ENCODE measurements at regions not wholly inside any gene's neighbourhood (a gene's known extent, or its start where the extent isn't known, plus 50 kb on each side); places are given as distances from the start of the nearest gene placed in this dataset.

GRCh38 chr7:119708891-119709290, 564.1 kb upstream of the KCND2 start:
- TF ChIP-seq CTCF (IDR thresholded peaks at IDR 0.05; ENCODE audit: low read depth, low read length, missing control alignments), result no peak
- no peak for DNase-seq (ENCODE audit: low read depth)

DNA sequence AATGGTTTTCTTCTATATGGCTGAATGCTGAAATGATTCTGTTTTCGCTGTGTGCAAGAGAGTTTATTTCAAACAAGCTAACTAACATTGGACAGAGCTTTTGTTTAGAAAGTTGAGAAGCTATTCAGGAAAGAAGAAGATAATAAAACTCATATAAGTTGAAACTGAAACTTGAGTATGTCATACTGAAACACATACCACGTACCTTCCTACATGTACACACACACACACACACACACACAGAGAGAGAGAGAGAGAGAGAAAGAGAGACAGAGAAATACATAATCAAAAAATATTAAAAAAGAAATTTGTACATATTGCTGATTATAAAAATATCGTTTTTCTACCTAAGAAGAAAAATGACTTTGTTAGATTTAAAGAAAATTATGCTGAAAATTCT, 561.9 kb upstream of the KCND2 start:
- H3K4me3 ChIP-seq (ENCODE audit: low read depth, low read length), result no peak overlapping the region
- DNase-seq (ENCODE audit: low read depth), result peak; percentile 7
- TF ChIP-seq CTCF (IDR thresholded peaks at IDR 0.05; ENCODE audit: low read depth, low read length, missing control alignments), result no peak

More at GRCh38 chr7:119708891-119709290, 564.1 kb upstream of the KCND2 start:
- H3K4me3 ChIP-seq (ENCODE audit: low read depth, low read length), result no peak overlapping the region

DNA sequence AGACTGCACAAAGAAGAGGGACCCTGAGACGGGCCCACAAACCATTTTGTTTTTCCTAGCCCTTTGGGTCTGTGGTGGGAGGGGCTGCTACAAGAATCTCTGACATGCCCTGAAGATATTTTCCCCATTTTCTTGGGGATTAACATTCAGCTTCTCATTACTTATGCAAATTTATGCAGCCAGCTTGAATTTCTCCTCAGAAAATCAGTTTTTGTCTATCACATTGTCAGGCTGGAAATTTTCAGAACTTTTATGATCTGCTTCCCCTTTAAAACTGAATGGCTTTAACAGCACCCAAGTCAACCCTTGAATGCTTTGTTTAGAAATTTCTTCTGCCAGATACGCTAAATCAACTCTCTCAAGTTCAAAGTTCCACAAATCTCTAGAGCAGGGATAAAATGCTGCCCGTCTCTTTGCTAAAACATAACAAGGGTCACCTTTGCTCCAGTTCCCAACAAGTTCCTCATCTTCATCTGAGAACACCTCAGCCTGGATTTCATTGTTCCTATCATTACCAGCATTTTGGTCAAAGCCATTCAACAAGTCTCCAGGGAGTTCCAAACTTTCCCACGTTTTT, 560.0 kb upstream of the KCND2 start:
- no peak for TF ChIP-seq CTCF (IDR thresholded peaks at IDR 0.05; ENCODE audit: low read depth, low read length, missing control alignments)
- DNase-seq (ENCODE audit: low read depth), result no peak
- H3K4me3 ChIP-seq (ENCODE audit: low read depth, low read length), result no peak overlapping the region

- H3K4me3 ChIP-seq (ENCODE audit: low read depth, low read length), result no peak overlapping the region
- no peak for TF ChIP-seq CTCF (IDR thresholded peaks at IDR 0.05; ENCODE audit: low read depth, low read length, missing control alignments)
- no peak for DNase-seq (ENCODE audit: low read depth)
These were observed 559.4 kb upstream of the KCND2 start for GRCh38 chr7:119713606-119714005.

GRCh38 chr7:119720541-119720940, 552.4 kb upstream of the KCND2 start:
- TF ChIP-seq CTCF (IDR thresholded peaks at IDR 0.05; ENCODE audit: low read depth, low read length, missing control alignments), result no peak
- no peak for DNase-seq (ENCODE audit: low read depth)
- H3K4me3 ChIP-seq (ENCODE audit: low read depth, low read length), result no peak overlapping the region

GRCh38 chr7:119724041-119724792, 548.8 kb upstream of the KCND2 start:
- no peak for DNase-seq (ENCODE audit: low read depth)
- no peak overlapping the region for H3K4me3 ChIP-seq (ENCODE audit: low read depth, low read length)
- TF ChIP-seq CTCF (IDR thresholded peaks at IDR 0.05; ENCODE audit: low read depth, low read length, missing control alignments), result no peak

Data from GM12864 (cell line).